HepG2 (cell line): ENCODE measurements at regions not wholly inside any gene's neighbourhood (a gene's known extent, or its start where the extent isn't known, plus 50 kb on each side); places are given as distances from the start of the nearest gene placed in this dataset.
A peak's percentile ranks its signal among the peaks of the same experiment; 100 is the strongest.

ENCODE experiments used
- ATAC-seq: fragments of 200-7000 bp; cut with Tn5 transposase; 3 replicates; pipeline ENCODE4 v1.9.1; 2020; ENCODE audit warnings: mild to moderate bottlenecking, moderate library complexity
- BruUV-seq: library from RNA; stranded (reverse); fragments of 400-500 nt; replicated peaks from 2 replicates; lab custom pipeline; 2021; lab: Mats Ljungman, UMichigan
- CTCF ChIA-PET: fragments of 300-600 bp; formaldehyde crosslinking; extraction: SDS; loops from one replicate; lab custom pipeline; 2021; ENCODE audit warnings: low total read pairs, inconsistent platforms, low intra/inter-chr PET ratio; lab: Yijun Ruan, JAX
- POLR2A ChIA-PET: fragments of 350-600 bp; sonication (Branson Sonifier 250); formaldehyde crosslinking; loops from one replicate; lab custom pipeline; 2020; ENCODE audit warnings: antibody characterized with exemption, inconsistent platforms; lab: Yijun Ruan, JAX
- DNase-seq: peaks from one replicate; pipeline ENCODE4 v3.0.0-alpha.2; 2015; ENCODE audit warnings: low spot score
- FAIRE-seq: peaks from 3 replicates; lab custom pipeline; 2011; peaks lifted over from hg19 to GRCh38; lab: Jason Lieb, UNC
- H2AFZ ChIP-seq: one replicate; pipeline ENCODE4 v1.6.1; 2011; ENCODE audit warnings: low read length, inconsistent platforms
- H3K27ac ChIP-seq: fragments of 300-600 bp; 3 replicates; pipeline ENCODE4 v1.8.0; 2011; ENCODE audit warnings: mixed run types, mild to moderate bottlenecking, mixed read lengths, low read length, inconsistent platforms; ENCODE audit not compliant: insufficient read depth; ENCODE audit errors: extremely low read length
- H3K27me3 ChIP-seq, 2 experiments: fragments of 200-600 bp in 1 of 2; 2 replicates in 1 of 2; 3 replicates in 1 of 2; pipeline versions ENCODE4 v1.6.0 to v1.8.0; 2011; ENCODE audit warnings: low read length in 2 of 2, mild to moderate bottlenecking in 2 of 2, moderate library complexity in 2 of 2, inconsistent platforms in 1 of 2; ENCODE audit not compliant: insufficient read depth in 2 of 2, control insufficient read depth in 1 of 2
- H3K36me3 ChIP-seq, 2 experiments: fragments of 200-600 bp in 1 of 2; replicated peaks in 1 of 2; 2 replicates in 1 of 2; 3 replicates in 1 of 2; pipeline versions ENCODE4 v1.5.1 to v1.8.0; 2011; ENCODE audit warnings: low read length in 2 of 2, inconsistent platforms in 1 of 2; ENCODE audit not compliant: insufficient read depth in 2 of 2, control insufficient read depth in 1 of 2
- H3K4me1 ChIP-seq: 2 replicates; pipeline ENCODE4 v1.5.1; 2012; ENCODE audit warnings: low read length, inconsistent platforms; ENCODE audit not compliant: insufficient read depth
- H3K4me2 ChIP-seq: 2 replicates; pipeline ENCODE4 v1.6.0; 2011; ENCODE audit warnings: low read depth, low read length, inconsistent platforms
- H3K4me3 ChIP-seq, 3 experiments: fragments of 200-600 bp in 1 of 3; sonication (generic), shearing (Covaris generic) in 1 of 3; replicated peaks in 1 of 3; 2 replicates each; pipeline ENCODE4 v1.5.1; 2011 to 2016; ENCODE audit warnings: low read length in 3 of 3, inconsistent platforms in 2 of 3, low read depth in 2 of 3, mild to moderate bottlenecking in 2 of 3, control low read depth in 1 of 3, mixed read lengths in 1 of 3; ENCODE audit not compliant: insufficient read depth in 1 of 3
- H3K79me2 ChIP-seq: one replicate; pipeline ENCODE4 v1.6.1; 2011; ENCODE audit warnings: low read length, inconsistent platforms; ENCODE audit not compliant: insufficient read depth
- H3K9ac ChIP-seq: 2 replicates; pipeline ENCODE4 v1.6.0; 2011; ENCODE audit warnings: mild to moderate bottlenecking, low read depth, low read length, inconsistent platforms; ENCODE audit not compliant: insufficient read depth
- H3K9me3 ChIP-seq: 2 replicates; pipeline ENCODE4 v1.5.1; 2012; ENCODE audit warnings: mild to moderate bottlenecking, low read length
- H4K20me1 ChIP-seq: 2 replicates; pipeline ENCODE4 v1.6.0; 2011; ENCODE audit warnings: inconsistent platforms, mild to moderate bottlenecking, low read length, moderate library complexity; ENCODE audit not compliant: insufficient read depth
- AGO1 ChIP-seq: fragments of 200-400 bp; formaldehyde crosslinking; IDR thresholded peaks from 2 replicates; pipeline ENCODE4 v1.6.1; 2017; ENCODE audit warnings: mild to moderate bottlenecking, low read depth, low read length, moderate library complexity; ENCODE audit not compliant: poor library complexity, severe bottlenecking
- ELF1 ChIP-seq: sonication (generic); formaldehyde crosslinking; IDR thresholded peaks from 2 replicates; pipeline ENCODE4 v1.4.0; 2020; ENCODE audit warnings: missing genetic modification reagents
- NCOR1 ChIP-seq: fragments of 200-600 bp; sonication (generic); IDR thresholded peaks from 2 replicates; pipeline ENCODE4 v1.7.0; 2017; ENCODE audit warnings: antibody characterized with exemption, low read length, borderline replicate concordance
- NFE2L1 ChIP-seq: sonication (generic); formaldehyde crosslinking; IDR thresholded peaks from 2 replicates; pipeline ENCODE4 v1.4.0; 2020; ENCODE audit warnings: missing genetic modification reagents, mild to moderate bottlenecking, borderline replicate concordance
- POLR2AphosphoS2 ChIP-seq: IDR thresholded peaks from 2 replicates; pipeline ENCODE4 v1.6.1; 2011; ENCODE audit warnings: low read depth, low read length, improper control_type of control experiment
- PRDM10 ChIP-seq: sonication (generic); formaldehyde crosslinking; IDR thresholded peaks from 2 replicates; pipeline ENCODE4 v1.4.0; 2020; ENCODE audit warnings: low read depth, missing genetic modification reagents
- TBX3 ChIP-seq: fragments of 450-650 bp; IDR thresholded peaks from 2 replicates; pipeline ENCODE4 v1.6.1; 2017; ENCODE audit warnings: antibody characterized with exemption, mild to moderate bottlenecking, inconsistent platforms, borderline replicate concordance
- ZMYM4 ChIP-seq: sonication (generic); formaldehyde crosslinking; IDR thresholded peaks from 2 replicates; pipeline ENCODE4 v1.8.1; 2023; ENCODE audit warnings: mild to moderate bottlenecking, missing genetic modification reagents
- ZNF33B ChIP-seq: sonication (generic); formaldehyde crosslinking; IDR thresholded peaks from 2 replicates; pipeline ENCODE4 v1.5.1; 2020; ENCODE audit warnings: mild to moderate bottlenecking, missing genetic modification reagents
- ZNF362 ChIP-seq: sonication (generic); formaldehyde crosslinking; IDR thresholded peaks from 2 replicates; pipeline ENCODE4 v1.4.0; 2020; ENCODE audit warnings: missing genetic modification reagents, mild to moderate bottlenecking, borderline replicate concordance
- ZNF510 ChIP-seq: sonication (generic); formaldehyde crosslinking; IDR thresholded peaks from 2 replicates; pipeline ENCODE4 v1.4.0; 2020; ENCODE audit warnings: low read depth, mild to moderate bottlenecking, missing genetic modification reagents
- ZNF512 ChIP-seq: sonication (generic); formaldehyde crosslinking; IDR thresholded peaks from 2 replicates; pipeline ENCODE4 v1.4.0; 2020; ENCODE audit warnings: mild to moderate bottlenecking, missing genetic modification reagents
- ZNF75D ChIP-seq: sonication (generic); formaldehyde crosslinking; IDR thresholded peaks from 2 replicates; pipeline ENCODE4 v1.8.1; 2023; ENCODE audit warnings: missing genetic modification reagents, mild to moderate bottlenecking, borderline replicate concordance
- ZNF772 ChIP-seq: sonication (generic); formaldehyde crosslinking; IDR thresholded peaks from 2 replicates; pipeline ENCODE4 v1.5.0; 2020; ENCODE audit warnings: mild to moderate bottlenecking, missing genetic modification reagents
- ZSCAN9 ChIP-seq: IDR thresholded peaks from 2 replicates; pipeline ENCODE4 v1.6.1; 2016; ENCODE audit warnings: borderline replicate concordance
- WGBS: methylation state at CpG from one replicate; pipeline ENCODE4 v1.1.6; 2017; ENCODE audit warnings: low lambda C conversion rate; 5-methylcytosine and 5-hydroxymethylcytosine counted together
- in situ Hi-C: cut with HindIII; loops from 2 replicates; pipeline ENCODE4 v1.10.0; 2017; ENCODE audit warnings: low pct_unique_long_range_greater_than_20kb; ENCODE audit not compliant: extremely low pct_ligation_motif_present
- intact Hi-C: fragments of 100-400 bp; cut with micrococcal nuclease; formaldehyde crosslinking; loops from one replicate; pipeline ENCODE4 v1.10.0; 2022; ENCODE audit not compliant: unreplicated experiment

GRCh38 chr5:172564188-172564587 lies 76.9 kb upstream of the NEURL1B start (continued):
- TF ChIP-seq ZNF772 (CRISPR knock-in tag) (peak; percentile 27; the same call in 1 of the 2 replicates), POLR2AphosphoS2 (no peak), ZNF33B (CRISPR knock-in tag) (no peak), AGO1 (no peak), NCOR1 (no peak), ZNF510 (CRISPR knock-in tag) (no peak), ELF1 (CRISPR knock-in tag) (no peak), TBX3 (no peak), ZNF512 (CRISPR knock-in tag) (no peak), ZMYM4 (CRISPR knock-in tag) (peak; percentile 80)

- WGBS, result 36% methylated on average over 8 of the region's 8 CpGs
- Histone ChIP-seq H3K36me3 (no peaks in the 10 kb centered on the region), H3K9ac (no peak overlapping the region), H3K27me3 (peaks cover 18 to 54% of the 10 kb centered on the region in 2 experiments), H3K4me1 (peaks cover 15% of the 10 kb centered on the region), H3K27ac (no peak overlapping the region), H4K20me1 (no peaks in the 10 kb centered on the region), H3K79me2 (no peaks in the 10 kb centered on the region), H3K4me2 (no peak overlapping the region), H2AFZ (no peak overlapping the region), H3K4me3 (no peak overlapping the region), H3K9me3 (no peaks in the 10 kb centered on the region)
- ATAC-seq (no peak), FAIRE-seq (no peak), DNase-seq (no peak)
- ChIA-PET CTCF (no interaction called here), POLR2A (no interaction called here)
- intact Hi-C loops, result no loop called here
- in situ Hi-C loops, result no loop called here
- BruUV-seq, result no TSS peak
- TF ChIP-seq ZSCAN9 (CRISPR knock-in tag) (no peak), ZNF362 (CRISPR knock-in tag) (no peak), ZNF75D (no peak), NFE2L1 (CRISPR knock-in tag) (no peak), ZNF510 (CRISPR knock-in tag) (no peak), PRDM10 (no peak)
These were observed 78.6 kb upstream of the NEURL1B start for GRCh38 chr5:172562443-172562842.
